ENCODE measurements at regions not wholly inside any gene's neighbourhood (a gene's known extent, or its start where the extent isn't known, plus 50 kb on each side); places are given as distances from the start of the nearest gene placed in this dataset.

DNA sequence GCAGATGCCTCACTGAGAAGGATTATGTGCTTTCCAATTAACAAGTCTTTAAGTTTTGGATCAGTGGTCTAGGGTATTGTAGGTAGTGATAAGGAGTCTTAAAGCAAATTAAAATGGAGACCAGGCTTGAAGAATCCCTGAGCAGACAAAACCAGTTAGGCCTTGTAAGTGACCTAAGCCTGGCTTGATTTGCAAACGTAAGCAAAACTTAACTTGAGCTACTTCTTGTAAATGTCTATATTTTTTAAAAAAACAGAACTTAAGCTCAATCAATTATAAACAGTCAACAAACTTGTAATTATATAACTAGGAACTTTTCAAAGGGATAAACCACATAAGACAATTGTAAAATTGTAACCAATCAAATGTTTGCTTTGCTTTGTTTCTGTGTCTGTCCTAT lies 72.7 kb upstream of the NALF2 start:
- Histone ChIP-seq H3K9ac (ENCODE audit: low read length) (no peak overlapping the region), H3K27ac (ENCODE audit: low read depth, low read length, poor library complexity, severe bottlenecking) (no peak overlapping the region), H3K4me2 (ENCODE audit: low read length) (no peak overlapping the region), H4K20me1 (ENCODE audit: insufficient read depth, low read length) (no peaks in the 10 kb centered on the region), H3K9me3 (ENCODE audit: low read length) (no peaks in the 10 kb centered on the region), H3K4me1 (ENCODE audit: insufficient read depth, low read length, severe bottlenecking) (no peaks in the 10 kb centered on the region), H3K9me2 (ENCODE audit: low read depth, low read length) (no peaks in the 10 kb centered on the region), H3K4me3 (ENCODE audit: low read depth, low read length, poor library complexity, severe bottlenecking) (no peak overlapping the region), H2AFZ (ENCODE audit: low read length) (no peak overlapping the region), H3K36me3 (ENCODE audit: insufficient read depth, low read length) (no peaks in the 10 kb centered on the region), H3K79me2 (ENCODE audit: insufficient read depth, low read length) (no peaks in the 10 kb centered on the region), H3K27me3 (ENCODE audit: insufficient read depth, low read length) (no peaks in the 10 kb centered on the region), H3F3A (ENCODE audit: insufficient read depth, low read length) (no peaks in the 10 kb centered on the region)
- TF ChIP-seq, protein P1, sequence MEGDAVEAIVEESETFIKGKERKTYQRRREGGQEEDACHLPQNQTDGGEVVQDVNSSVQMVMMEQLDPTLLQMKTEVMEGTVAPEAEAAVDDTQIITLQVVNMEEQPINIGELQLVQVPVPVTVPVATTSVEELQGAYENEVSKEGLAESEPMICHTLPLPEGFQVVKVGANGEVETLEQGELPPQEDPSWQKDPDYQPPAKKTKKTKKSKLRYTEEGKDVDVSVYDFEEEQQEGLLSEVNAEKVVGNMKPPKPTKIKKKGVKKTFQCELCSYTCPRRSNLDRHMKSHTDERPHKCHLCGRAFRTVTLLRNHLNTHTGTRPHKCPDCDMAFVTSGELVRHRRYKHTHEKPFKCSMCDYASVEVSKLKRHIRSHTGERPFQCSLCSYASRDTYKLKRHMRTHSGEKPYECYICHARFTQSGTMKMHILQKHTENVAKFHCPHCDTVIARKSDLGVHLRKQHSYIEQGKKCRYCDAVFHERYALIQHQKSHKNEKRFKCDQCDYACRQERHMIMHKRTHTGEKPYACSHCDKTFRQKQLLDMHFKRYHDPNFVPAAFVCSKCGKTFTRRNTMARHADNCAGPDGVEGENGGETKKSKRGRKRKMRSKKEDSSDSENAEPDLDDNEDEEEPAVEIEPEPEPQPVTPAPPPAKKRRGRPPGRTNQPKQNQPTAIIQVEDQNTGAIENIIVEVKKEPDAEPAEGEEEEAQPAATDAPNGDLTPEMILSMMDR (IDR thresholded peaks at IDR 0.05; ENCODE audit: low read length), result no peak
- no peak for TF ChIP-seq EZH2 (IDR thresholded peaks at IDR 0.05; ENCODE audit: borderline replicate concordance, low read length)

DNA sequence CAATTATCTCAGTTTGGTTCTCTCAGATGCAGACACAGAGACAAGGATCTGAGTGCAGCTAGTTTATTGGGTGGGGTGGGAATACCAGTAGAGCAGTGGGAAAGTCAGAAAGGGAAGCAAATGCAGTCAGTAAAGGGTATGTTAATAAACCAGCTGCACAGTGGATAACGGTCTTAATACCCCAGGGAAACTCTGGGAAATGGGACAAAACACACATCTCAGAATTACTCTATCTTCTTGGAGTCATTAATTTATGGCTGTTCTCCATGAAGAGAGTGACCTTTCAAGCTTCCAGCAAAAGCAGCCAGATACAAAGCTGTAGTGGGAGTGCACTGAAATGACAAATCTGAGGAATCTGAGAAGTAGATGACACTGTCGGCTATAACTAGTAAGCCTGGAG lies 73.3 kb upstream of the NALF2 start:
- Histone ChIP-seq H3K36me3 (ENCODE audit: insufficient read depth, low read length) (no peaks in the 10 kb centered on the region), H3K9me2 (ENCODE audit: low read depth, low read length) (no peaks in the 10 kb centered on the region), H3F3A (ENCODE audit: insufficient read depth, low read length) (no peaks in the 10 kb centered on the region), H3K27ac (ENCODE audit: low read depth, low read length, poor library complexity, severe bottlenecking) (no peak overlapping the region), H3K9ac (ENCODE audit: low read length) (no peak overlapping the region), H3K9me3 (ENCODE audit: low read length) (no peaks in the 10 kb centered on the region), H4K20me1 (ENCODE audit: insufficient read depth, low read length) (no peaks in the 10 kb centered on the region), H2AFZ (ENCODE audit: low read length) (no peak overlapping the region), H3K4me3 (ENCODE audit: low read depth, low read length, poor library complexity, severe bottlenecking) (no peak overlapping the region), H3K27me3 (ENCODE audit: insufficient read depth, low read length) (no peaks in the 10 kb centered on the region), H3K4me2 (ENCODE audit: low read length) (no peak overlapping the region), H3K79me2 (ENCODE audit: insufficient read depth, low read length) (no peaks in the 10 kb centered on the region), H3K4me1 (ENCODE audit: insufficient read depth, low read length, severe bottlenecking) (no peaks in the 10 kb centered on the region)
- TF ChIP-seq EZH2 (IDR thresholded peaks at IDR 0.05; ENCODE audit: borderline replicate concordance, low read length), result no peak
- TF ChIP-seq, protein P1 (IDR thresholded peaks at IDR 0.05; ENCODE audit: low read length), result no peak

DNA sequence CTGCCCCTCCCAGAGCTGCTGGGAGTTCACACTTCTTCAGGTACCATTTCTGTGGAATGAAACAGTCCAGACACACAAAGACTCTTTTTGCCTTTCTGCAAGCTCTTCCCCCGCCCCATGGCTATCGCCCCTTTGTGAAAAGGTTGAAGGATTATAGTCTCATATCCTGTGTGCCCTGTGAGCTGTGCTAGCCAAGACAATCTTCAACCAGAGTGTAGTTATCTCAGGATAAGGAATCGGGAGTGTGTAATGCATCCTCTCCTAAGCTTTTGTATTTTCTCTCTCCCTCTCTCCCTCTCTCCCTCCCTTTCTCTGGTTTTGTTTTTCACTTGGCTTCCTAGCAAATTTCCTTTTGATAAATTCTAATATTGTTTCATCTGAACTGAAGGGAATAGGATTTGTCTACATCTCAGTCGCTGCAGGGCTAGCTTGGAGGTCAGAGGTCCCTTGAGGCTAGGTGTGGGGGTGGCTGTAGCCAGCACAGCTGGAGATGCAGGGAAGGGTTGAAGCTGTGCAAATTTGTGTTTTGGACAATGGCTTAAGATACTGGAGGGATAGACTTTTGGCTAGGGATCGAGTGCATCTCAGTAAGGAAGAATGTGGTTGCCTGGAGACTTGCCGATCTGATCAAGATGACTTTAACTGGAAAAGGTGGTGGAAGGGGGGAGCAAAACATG lies 74.6 kb upstream of the NALF2 start:
- no peaks in the 10 kb centered on the region for H4K20me1 ChIP-seq (ENCODE audit: insufficient read depth, low read length)
- no peaks in the 10 kb centered on the region for H3K9me2 ChIP-seq (ENCODE audit: low read depth, low read length)
- no peak overlapping the region for H3K4me2 ChIP-seq (ENCODE audit: low read length)
- no peaks in the 10 kb centered on the region for H3F3A ChIP-seq (ENCODE audit: insufficient read depth, low read length)
- H3K4me3 ChIP-seq (ENCODE audit: low read depth, low read length, poor library complexity, severe bottlenecking), result no peak overlapping the region
- no peaks in the 10 kb centered on the region for H3K36me3 ChIP-seq (ENCODE audit: insufficient read depth, low read length)
- TF ChIP-seq EZH2 (IDR thresholded peaks at IDR 0.05; ENCODE audit: borderline replicate concordance, low read length), result no peak
- TF ChIP-seq, protein P1 (IDR thresholded peaks at IDR 0.05; ENCODE audit: low read length), result no peak
- no peak overlapping the region for H3K27ac ChIP-seq (ENCODE audit: low read depth, low read length, poor library complexity, severe bottlenecking)
- H3K79me2 ChIP-seq (ENCODE audit: insufficient read depth, low read length), result no peaks in the 10 kb centered on the region
- H3K9me3 ChIP-seq (ENCODE audit: low read length), result no peaks in the 10 kb centered on the region
- no peaks in the 10 kb centered on the region for H3K4me1 ChIP-seq (ENCODE audit: insufficient read depth, low read length, severe bottlenecking)
- H3K27me3 ChIP-seq (ENCODE audit: insufficient read depth, low read length), result no peaks in the 10 kb centered on the region
- H2AFZ ChIP-seq (ENCODE audit: low read length), result no peak overlapping the region
- no peak overlapping the region for H3K9ac ChIP-seq (ENCODE audit: low read length)
